Uterus (tissue), 2 donors: ENCODE measurements at regions not wholly inside any gene's neighbourhood (a gene's known extent, or its start where the extent isn't known, plus 50 kb on each side); places are given as distances from the start of the nearest gene placed in this dataset.

Experiments used
- CTCF ChIP-seq, 4 experiments: fragments of 200-600 bp in 2 of 4; fragments of 450-650 bp in 2 of 4; sonication (generic) in 2 of 4; IDR thresholded peaks; one replicate each; pipeline ENCODE4 v1.5.1; 2016 to 2019; ENCODE audit warnings: antibody characterized with exemption in 4 of 4, mild to moderate bottlenecking in 2 of 4, moderate library complexity in 1 of 4
- POLR2A ChIP-seq, 2 donors: fragments of 450-650 bp; IDR thresholded peaks; one replicate each; pipeline ENCODE4 v1.6.1; 2016; ENCODE audit warnings: antibody characterized with exemption in 2 of 2, mild to moderate bottlenecking in 1 of 2, moderate library complexity in 1 of 2

- TF ChIP-seq CTCF (IDR thresholded peaks at IDR 0.05), result no peak
- no peak for TF ChIP-seq POLR2A (IDR thresholded peaks at IDR 0.05)
Observed at GRCh38 chr10:4283846-4284610, 499.0 kb upstream of the KLF6 start.
